Uterus (tissue), 2 donors: ENCODE measurements at regions not wholly inside any gene's neighbourhood (a gene's known extent, or its start where the extent isn't known, plus 50 kb on each side); places are given as distances from the start of the nearest gene placed in this dataset.

Experiments
- POLR2A ChIP-seq, 2 donors: fragments of 450-650 bp; IDR thresholded peaks; one replicate each; pipeline ENCODE4 v1.6.1; 2016; ENCODE audit warnings: antibody characterized with exemption in 2 of 2, mild to moderate bottlenecking in 1 of 2, moderate library complexity in 1 of 2
- TF ChIP-seq, protein P1 (sequence below), 4 experiments: fragments of 200-600 bp in 2 of 4; fragments of 450-650 bp in 2 of 4; sonication (generic) in 2 of 4; IDR thresholded peaks; one replicate each; pipeline ENCODE4 v1.5.1; 2016 to 2019; ENCODE audit warnings: antibody characterized with exemption in 4 of 4, mild to moderate bottlenecking in 2 of 4, moderate library complexity in 1 of 4

DNA sequence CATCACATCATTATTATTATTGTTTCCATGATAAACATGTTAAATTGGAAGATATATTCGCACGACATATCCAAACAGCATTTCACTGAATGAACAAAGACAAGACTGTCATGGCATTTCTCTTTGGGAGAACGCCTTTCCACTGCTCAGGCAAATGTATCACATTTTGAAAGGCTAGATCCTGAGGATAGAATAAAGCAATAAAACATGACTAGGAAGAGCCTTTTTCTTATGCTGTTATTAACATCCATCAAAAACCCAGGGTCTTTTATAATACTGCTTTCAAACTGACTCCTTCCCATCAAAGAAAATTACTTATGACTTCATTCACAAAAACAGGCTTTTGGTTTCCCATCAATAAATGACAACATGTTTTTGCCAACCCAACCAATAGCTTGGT, 630.9 kb downstream of the TMTC2 start:
- TF ChIP-seq, protein P1, sequence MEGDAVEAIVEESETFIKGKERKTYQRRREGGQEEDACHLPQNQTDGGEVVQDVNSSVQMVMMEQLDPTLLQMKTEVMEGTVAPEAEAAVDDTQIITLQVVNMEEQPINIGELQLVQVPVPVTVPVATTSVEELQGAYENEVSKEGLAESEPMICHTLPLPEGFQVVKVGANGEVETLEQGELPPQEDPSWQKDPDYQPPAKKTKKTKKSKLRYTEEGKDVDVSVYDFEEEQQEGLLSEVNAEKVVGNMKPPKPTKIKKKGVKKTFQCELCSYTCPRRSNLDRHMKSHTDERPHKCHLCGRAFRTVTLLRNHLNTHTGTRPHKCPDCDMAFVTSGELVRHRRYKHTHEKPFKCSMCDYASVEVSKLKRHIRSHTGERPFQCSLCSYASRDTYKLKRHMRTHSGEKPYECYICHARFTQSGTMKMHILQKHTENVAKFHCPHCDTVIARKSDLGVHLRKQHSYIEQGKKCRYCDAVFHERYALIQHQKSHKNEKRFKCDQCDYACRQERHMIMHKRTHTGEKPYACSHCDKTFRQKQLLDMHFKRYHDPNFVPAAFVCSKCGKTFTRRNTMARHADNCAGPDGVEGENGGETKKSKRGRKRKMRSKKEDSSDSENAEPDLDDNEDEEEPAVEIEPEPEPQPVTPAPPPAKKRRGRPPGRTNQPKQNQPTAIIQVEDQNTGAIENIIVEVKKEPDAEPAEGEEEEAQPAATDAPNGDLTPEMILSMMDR (IDR thresholded peaks at IDR 0.05), result no peak
- no peak for TF ChIP-seq POLR2A (IDR thresholded peaks at IDR 0.05)
